ENCODE measurements at regions not wholly inside any gene's neighbourhood (a gene's known extent, or its start where the extent isn't known, plus 50 kb on each side); places are given as distances from the start of the nearest gene placed in this dataset.

- no peak for TF ChIP-seq CTCF (conservative IDR thresholded peaks at IDR 0.05; ENCODE audit: low read depth, low read length)
- no peak for TF ChIP-seq EZH2 (IDR thresholded peaks at IDR 0.05; ENCODE audit: borderline replicate concordance, low read depth, low read length, poor library complexity, severe bottlenecking)
Measured at GRCh38 chr6:28727559-28728211, 196.1 kb downstream of the TRIM27 start.
